HG02943 (cell line): ENCODE measurements at regions not wholly inside any gene's neighbourhood (a gene's known extent, or its start where the extent isn't known, plus 50 kb on each side); places are given as distances from the start of the nearest gene placed in this dataset.

Experiments used
- ATAC-seq: cut with Tn5 transposase; IDR thresholded peaks from one replicate; pipeline ENCODE4 v1.9.1; 2021; ENCODE audit warnings: mild to moderate bottlenecking, low read depth, moderate library complexity; ENCODE audit not compliant: unreplicated experiment

DNA sequence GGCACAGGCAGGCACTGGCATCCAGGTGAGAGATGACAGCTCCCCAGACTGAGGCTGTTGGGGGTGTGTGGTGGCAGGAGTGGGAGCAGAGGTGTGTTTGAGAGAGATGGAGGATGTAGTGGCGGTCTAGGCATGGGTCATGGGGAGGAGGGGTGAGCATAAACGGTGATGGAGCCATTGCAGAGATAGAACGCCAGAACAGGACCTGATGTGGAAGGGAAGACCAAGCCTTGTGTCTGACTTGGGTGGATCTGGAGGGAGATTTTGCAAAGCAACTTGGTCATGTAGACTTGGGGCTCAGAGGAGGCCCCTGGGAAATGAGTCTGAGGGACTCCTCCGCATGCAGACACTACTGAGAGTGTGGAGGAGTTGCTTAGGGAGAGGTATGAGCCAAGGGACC, 50.0 kb upstream of the CLDN5 start:
- no peak for ATAC-seq

GRCh38 chr22:19576460-19577421, 52.5 kb upstream of the CLDN5 start:
- ATAC-seq: no peak

DNA sequence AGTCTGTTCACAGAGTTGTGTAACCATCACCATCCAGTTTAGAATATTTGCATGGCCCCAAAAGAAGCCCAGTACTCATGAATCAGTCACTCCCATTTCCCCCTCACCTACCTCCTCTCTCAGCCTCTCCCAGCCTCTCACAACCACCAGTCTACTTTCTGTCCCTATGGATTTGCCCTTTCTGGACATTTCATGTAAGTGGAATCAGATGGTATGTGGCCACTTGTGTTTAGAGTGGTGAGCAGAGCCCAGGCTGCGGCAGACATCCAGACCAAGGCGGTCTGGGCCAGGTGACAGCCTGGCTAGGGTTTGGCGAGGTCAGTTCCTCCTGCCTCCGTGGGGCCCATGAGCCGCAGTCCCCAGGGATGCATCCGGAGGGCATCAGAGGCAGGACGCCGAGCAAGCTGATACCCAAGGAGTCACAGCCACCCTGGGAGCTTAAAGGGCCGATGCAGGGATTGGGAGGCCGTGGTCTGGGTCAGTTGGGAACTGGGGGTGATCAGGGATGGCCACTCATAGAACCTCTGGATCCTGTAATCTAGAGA, 53.3 kb upstream of the CLDN5 start:
- ATAC-seq: no peak

DNA sequence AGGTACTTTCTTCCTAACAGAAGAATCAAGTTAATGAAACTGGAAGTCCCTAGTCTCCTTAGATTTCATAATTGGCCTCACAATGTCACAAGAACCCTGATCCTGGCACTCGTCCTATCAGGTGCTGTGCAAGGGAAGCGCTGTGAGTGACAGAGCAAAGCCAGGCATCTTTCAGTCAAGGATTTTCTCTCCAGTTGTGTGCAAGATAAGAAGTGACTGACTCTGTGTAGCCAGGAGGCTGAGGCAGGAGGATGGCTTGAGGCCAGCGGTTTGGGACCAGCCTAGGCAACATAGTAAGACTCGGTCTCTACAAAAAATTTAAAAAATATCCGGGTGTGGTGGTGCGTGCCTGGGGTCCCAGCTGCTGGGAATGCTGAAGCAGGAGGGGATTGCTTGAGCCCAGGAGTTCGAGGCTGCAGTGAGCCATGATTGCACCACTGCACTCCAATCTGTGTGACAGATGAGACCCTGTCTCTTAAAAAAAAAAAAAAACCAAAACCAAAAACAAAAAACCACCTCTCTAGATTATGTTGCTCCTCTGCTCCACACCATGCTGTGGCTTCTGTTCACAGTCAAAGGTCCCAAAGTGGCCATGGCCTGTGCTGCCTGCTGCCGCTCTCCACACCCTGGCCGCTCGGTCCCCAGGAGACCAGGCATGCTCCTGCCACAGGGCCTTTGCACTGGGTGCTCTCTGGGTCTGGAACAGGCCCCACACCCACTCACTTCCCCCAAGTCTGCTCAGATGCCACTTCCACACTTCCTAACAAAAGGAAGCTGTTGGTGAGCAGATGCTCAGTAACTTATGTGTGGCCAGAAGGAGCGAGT, 54.2 kb upstream of the CLDN5 start:
- ATAC-seq: no peak

DNA sequence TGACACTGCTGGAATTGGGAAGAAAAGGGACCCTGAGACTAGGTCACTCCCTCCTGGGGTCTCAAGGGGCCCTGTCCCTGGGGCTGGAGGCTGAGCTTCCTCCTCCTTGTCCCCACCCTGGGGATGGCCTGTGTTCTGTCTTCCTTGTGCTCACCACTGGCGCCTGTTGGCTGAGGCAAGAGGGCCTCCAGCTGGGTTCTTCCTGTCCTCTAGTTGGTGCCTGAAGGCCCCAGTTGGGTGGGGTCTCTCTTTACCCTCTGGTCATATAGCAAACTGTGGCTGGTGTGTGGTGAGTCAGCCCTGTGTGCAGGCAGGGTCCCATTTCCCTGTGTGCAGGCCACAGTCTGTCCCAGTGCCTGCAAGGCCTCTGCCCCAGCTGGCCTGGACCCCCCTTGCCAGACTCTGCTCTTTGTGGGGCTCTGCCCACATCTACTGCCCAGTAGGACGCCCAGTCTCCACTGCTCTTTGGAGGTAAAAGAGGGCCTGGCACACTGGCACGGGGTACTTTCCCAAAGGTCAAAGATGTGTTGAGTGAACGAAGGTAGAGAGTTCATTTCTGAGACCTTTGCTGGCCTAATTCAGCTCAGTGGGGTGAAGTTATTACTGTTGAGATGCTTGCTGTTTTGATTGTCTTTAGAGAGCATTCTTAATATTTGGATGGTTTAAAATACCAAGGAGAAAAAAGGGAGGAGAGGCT, 55.1 kb upstream of the CLDN5 start:
- no peak for ATAC-seq

- no peak for ATAC-seq
Observed at GRCh38 chr22:19579880-19580279, 55.7 kb upstream of the CLDN5 start.

DNA sequence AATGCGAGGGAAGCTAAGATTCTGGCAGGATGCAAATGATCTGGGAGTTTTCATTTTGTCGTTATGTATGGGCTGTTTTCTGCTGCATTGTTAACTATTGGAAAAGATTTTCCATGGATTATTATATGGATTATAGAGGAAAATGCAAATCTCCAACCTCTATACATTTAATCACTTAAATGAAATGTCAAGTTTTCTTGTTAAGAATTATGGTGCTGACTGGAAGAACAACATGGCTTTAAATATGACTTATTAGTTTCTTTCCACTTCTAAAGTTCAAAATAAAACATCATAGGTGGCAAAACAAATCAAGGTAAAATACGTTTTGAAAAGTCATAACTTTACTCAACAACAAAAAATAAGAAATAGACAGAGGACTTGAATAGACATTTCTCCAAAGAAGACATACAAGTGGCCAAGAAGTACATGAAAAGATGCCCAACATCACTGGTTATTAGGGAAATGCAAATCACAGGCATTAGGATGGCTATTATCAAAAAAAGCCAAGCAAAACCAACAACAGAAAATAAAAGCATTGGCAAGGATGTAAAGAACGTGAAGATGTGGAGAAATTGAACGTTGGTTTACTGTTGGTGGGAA, 56.2 kb upstream of the CLDN5 start:
- no peak for ATAC-seq

- no peak for ATAC-seq
Observed at GRCh38 chr22:19582033-19582693, 58.0 kb upstream of the CLDN5 start.

- ATAC-seq: no peak
Observed at GRCh38 chr22:19586922-19587684, 62.9 kb upstream of the CLDN5 start.

- ATAC-seq: no peak
Observed at GRCh38 chr22:19590696-19591095, 66.5 kb upstream of the CLDN5 start.

DNA sequence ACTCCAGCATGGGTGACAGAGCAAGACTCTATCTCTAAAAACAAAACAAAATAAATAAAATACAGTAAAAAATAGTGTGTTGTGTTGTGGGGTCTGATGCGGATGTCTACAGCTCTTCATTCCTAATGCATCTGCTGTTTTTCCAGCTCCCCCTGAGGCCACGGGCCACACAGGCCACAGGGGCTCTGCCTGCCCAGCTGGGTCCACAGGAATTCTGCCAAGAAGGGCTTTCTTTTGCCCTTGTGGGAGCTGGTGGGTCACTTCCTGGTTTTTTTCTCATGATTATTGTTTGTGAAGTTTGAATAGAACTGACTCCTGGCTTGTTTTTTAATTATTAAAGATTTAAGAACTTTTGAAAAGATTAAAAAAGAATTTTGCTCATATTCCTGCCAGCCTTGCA, 67.4 kb upstream of the CLDN5 start:
- ATAC-seq: no peak

DNA sequence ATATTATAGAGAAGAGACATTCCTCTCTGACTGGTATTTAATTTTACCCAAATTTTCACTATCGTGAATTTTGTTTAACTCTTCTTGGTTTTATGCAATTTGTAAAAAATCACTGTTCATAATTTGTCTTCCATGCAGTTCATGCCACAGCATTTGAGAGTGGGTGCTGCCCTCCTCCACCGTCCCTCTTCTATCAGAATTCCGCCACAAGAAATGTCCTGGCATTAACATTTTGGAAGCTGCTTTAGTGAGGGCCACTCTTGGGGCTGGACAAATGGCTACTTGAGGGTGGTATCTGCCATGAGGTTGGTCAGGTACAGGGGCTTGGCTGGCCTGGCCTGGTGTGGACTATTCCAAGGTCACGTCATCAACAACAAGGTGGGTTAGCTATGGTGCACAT, 68.3 kb upstream of the CLDN5 start:
- no peak for ATAC-seq

DNA sequence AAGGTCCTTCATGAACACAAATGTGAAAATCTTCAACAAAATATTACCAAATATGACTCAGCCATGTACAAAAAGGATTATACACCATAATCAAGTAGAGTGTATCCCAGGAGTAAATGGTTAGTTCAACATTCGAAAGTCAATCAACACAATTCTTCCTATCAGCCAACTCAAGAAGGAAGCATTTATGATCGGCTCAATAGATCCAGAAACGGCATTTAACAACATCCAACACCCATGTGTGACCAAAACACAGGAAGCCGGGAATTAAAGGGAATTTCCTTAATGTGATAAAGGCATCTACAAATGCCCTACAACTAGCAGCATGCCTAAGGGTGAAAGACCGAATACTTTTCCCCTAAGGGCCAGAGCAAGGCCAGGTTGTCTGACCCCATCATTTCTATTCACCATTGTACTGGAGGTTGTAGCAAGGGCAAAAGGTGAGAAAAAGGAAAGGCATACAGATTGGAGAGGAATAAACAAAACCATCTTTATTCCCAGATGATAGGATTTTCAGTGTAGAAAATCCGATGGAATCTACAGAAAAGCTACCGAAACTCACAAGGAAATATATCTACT, 69.9 kb upstream of the CLDN5 start:
- no peak for ATAC-seq

GRCh38 chr22:19595532-19595931, 71.3 kb upstream of the CLDN5 start:
- ATAC-seq: no peak

- ATAC-seq: no peak
Observed at GRCh38 chr22:19596680-19597398, 72.6 kb upstream of the CLDN5 start.

GRCh38 chr22:19597399-19597735, 73.2 kb upstream of the CLDN5 start:
- ATAC-seq: no peak

GRCh38 chr22:19598054-19598855, 74.0 kb upstream of the CLDN5 start:
- no peak for ATAC-seq
